ENCODE measurements at regions not wholly inside any gene's neighbourhood (a gene's known extent, or its start where the extent isn't known, plus 50 kb on each side); places are given as distances from the start of the nearest gene placed in this dataset.
"Not testable (repeated sequence)": the region's sequence is repeated elsewhere in the genome, so short reads cannot be mapped to it uniquely, and the experiment has no call there.

GRCh38 chr9:31588006-31588405 lies 796.4 kb upstream of the ACO1 start:
- no peak for DNase-seq (ENCODE audit: low read depth in 4 of 4, low spot score in 3 of 4)

- no peak for DNase-seq (ENCODE audit: low read depth in 4 of 4, low spot score in 3 of 4)
Observed at GRCh38 chr9:31588756-31589155, 795.7 kb upstream of the ACO1 start.

GRCh38 chr9:31590091-31590490 lies 794.4 kb upstream of the ACO1 start:
- no peak for DNase-seq (ENCODE audit: low read depth in 4 of 4, low spot score in 3 of 4)

- not testable (repeated sequence) for DNase-seq (ENCODE audit: low read depth in 4 of 4, low spot score in 3 of 4)
Observed at GRCh38 chr9:31597086-31597485, 787.4 kb upstream of the ACO1 start.

- no peak for DNase-seq (ENCODE audit: low read depth in 4 of 4, low spot score in 3 of 4)
Observed at GRCh38 chr9:31597977-31598376, 786.5 kb upstream of the ACO1 start.

GRCh38 chr9:31601666-31602065 lies 782.8 kb upstream of the ACO1 start:
- DNase-seq (ENCODE audit: low read depth in 4 of 4, low spot score in 3 of 4) = no peak

- no peak for DNase-seq (ENCODE audit: low read depth in 4 of 4, low spot score in 3 of 4)
Observed at GRCh38 chr9:31604531-31604930, 779.9 kb upstream of the ACO1 start.

GRCh38 chr9:31605164-31605563 lies 779.3 kb upstream of the ACO1 start:
- no peak for DNase-seq (ENCODE audit: low read depth in 4 of 4, low spot score in 3 of 4)

- DNase-seq (ENCODE audit: low read depth in 4 of 4, low spot score in 3 of 4) = no peak
Observed at GRCh38 chr9:31606678-31607077, 777.8 kb upstream of the ACO1 start.

GRCh38 chr9:31608416-31608815 lies 776.0 kb upstream of the ACO1 start:
- DNase-seq (ENCODE audit: low read depth in 4 of 4, low spot score in 3 of 4) = no peak

GRCh38 chr9:31608881-31609280 lies 775.6 kb upstream of the ACO1 start:
- no peak for DNase-seq (ENCODE audit: low read depth in 4 of 4, low spot score in 3 of 4)

- DNase-seq (ENCODE audit: low read depth in 4 of 4, low spot score in 3 of 4) = no peak
Observed at GRCh38 chr9:31612336-31613030, 772.0 kb upstream of the ACO1 start.

- DNase-seq (ENCODE audit: low read depth in 4 of 4, low spot score in 3 of 4) = no peak
Observed at GRCh38 chr9:31615966-31616365, 768.5 kb upstream of the ACO1 start.

- DNase-seq (ENCODE audit: low read depth in 4 of 4, low spot score in 3 of 4) = no peak
Observed at GRCh38 chr9:31623511-31623910, 760.9 kb upstream of the ACO1 start.

- no peak for DNase-seq (ENCODE audit: low read depth in 4 of 4, low spot score in 3 of 4)
Observed at GRCh38 chr9:31629292-31629691, 755.2 kb upstream of the ACO1 start.

- no peak for DNase-seq (ENCODE audit: low read depth in 4 of 4, low spot score in 3 of 4)
Observed at GRCh38 chr9:31637265-31637664, 747.2 kb upstream of the ACO1 start.

GRCh38 chr9:31637861-31638260 lies 746.6 kb upstream of the ACO1 start:
- no peak for DNase-seq (ENCODE audit: low read depth in 4 of 4, low spot score in 3 of 4)

- no peak for DNase-seq (ENCODE audit: low read depth in 4 of 4, low spot score in 3 of 4)
Observed at GRCh38 chr9:31639451-31639850, 745.0 kb upstream of the ACO1 start.

- no peak for DNase-seq (ENCODE audit: low read depth in 4 of 4, low spot score in 3 of 4)
Observed at GRCh38 chr9:31669311-31669710, 715.1 kb upstream of the ACO1 start.

GRCh38 chr9:31671011-31671410 lies 713.4 kb upstream of the ACO1 start:
- no peak for DNase-seq (ENCODE audit: low read depth in 4 of 4, low spot score in 3 of 4)

- DNase-seq (ENCODE audit: low read depth in 4 of 4, low spot score in 3 of 4) = no peak
Observed at GRCh38 chr9:31674264-31674663, 710.2 kb upstream of the ACO1 start.

GRCh38 chr9:31677415-31677814 lies 707.0 kb upstream of the ACO1 start:
- DNase-seq (ENCODE audit: low read depth in 4 of 4, low spot score in 3 of 4) = no peak

GRCh38 chr9:31677877-31678276 lies 706.6 kb upstream of the ACO1 start:
- DNase-seq (ENCODE audit: low read depth in 4 of 4, low spot score in 3 of 4) = no peak

Measured in right renal pelvis (tissue), 4 donors.